OCI-LY1 (cell line): ENCODE measurements at regions not wholly inside any gene's neighbourhood (a gene's known extent, or its start where the extent isn't known, plus 50 kb on each side); places are given as distances from the start of the nearest gene placed in this dataset.

ENCODE experiments used
- EZH2 ChIP-seq: fragments of 200-600 bp; sonication (generic), shearing (Covaris generic); IDR thresholded peaks from 2 replicates; pipeline ENCODE4 v1.8.0; 2017; ENCODE audit warnings: borderline replicate concordance, mixed run types, mild to moderate bottlenecking, antibody characterized with exemption, low read length, moderate library complexity, mixed read lengths
- TF ChIP-seq, protein P1 (sequence below): fragments of 200-600 bp; sonication (generic), shearing (Covaris generic); IDR thresholded peaks from 2 replicates; pipeline ENCODE4 v1.5.1; 2017; ENCODE audit warnings: mild to moderate bottlenecking, antibody characterized with exemption, low read length, moderate library complexity, mixed read lengths

DNA sequence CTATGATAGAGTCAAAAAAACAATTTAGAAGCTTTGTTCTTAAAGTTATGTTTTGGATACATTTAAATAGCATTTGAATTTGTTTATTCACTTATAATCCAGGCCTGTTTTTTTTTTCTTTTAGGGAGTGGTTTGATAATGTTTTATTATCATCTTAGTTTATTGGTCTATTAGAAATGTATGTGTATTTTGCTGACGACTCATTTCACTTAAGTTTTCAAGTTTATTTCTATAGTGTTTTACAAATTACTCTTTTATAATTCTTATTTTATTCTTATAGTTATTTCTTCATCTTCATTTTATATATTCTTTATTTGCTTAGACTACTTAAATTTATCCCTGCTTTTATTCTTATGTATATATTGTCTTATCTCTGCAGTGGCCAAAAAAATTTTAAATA lies 804.5 kb downstream of the NR4A2 start:
- TF ChIP-seq, protein P1, sequence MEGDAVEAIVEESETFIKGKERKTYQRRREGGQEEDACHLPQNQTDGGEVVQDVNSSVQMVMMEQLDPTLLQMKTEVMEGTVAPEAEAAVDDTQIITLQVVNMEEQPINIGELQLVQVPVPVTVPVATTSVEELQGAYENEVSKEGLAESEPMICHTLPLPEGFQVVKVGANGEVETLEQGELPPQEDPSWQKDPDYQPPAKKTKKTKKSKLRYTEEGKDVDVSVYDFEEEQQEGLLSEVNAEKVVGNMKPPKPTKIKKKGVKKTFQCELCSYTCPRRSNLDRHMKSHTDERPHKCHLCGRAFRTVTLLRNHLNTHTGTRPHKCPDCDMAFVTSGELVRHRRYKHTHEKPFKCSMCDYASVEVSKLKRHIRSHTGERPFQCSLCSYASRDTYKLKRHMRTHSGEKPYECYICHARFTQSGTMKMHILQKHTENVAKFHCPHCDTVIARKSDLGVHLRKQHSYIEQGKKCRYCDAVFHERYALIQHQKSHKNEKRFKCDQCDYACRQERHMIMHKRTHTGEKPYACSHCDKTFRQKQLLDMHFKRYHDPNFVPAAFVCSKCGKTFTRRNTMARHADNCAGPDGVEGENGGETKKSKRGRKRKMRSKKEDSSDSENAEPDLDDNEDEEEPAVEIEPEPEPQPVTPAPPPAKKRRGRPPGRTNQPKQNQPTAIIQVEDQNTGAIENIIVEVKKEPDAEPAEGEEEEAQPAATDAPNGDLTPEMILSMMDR, result no peak
- TF ChIP-seq EZH2, result no peak
